Skeletal muscle cell (primary cell): ENCODE measurements at regions not wholly inside any gene's neighbourhood (a gene's known extent, or its start where the extent isn't known, plus 50 kb on each side); places are given as distances from the start of the nearest gene placed in this dataset.

Source experiments
- DNase-seq: peaks from one replicate; pipeline ENCODE4 v3.0.0-alpha.2; 2010; ENCODE audit warnings: low read depth
- H3K4me3 ChIP-seq: 2 replicates; pipeline ENCODE4 v1.5.1; 2011; ENCODE audit warnings: low read depth, mild to moderate bottlenecking, control low read depth, low read length, moderate library complexity

GRCh38 chr9:75695921-75696320 is 194.6 kb upstream of the PCSK5 start:
- no peak overlapping the region for H3K4me3 ChIP-seq
- no peak for DNase-seq

- no peak for DNase-seq
- H3K4me3 ChIP-seq = no peak overlapping the region
Measured at GRCh38 chr9:75699017-75699416, 191.5 kb upstream of the PCSK5 start.

- no peak overlapping the region for H3K4me3 ChIP-seq
- no peak for DNase-seq
Measured at GRCh38 chr9:75699625-75700251, 190.7 kb upstream of the PCSK5 start.

GRCh38 chr9:75700252-75700640 is 190.2 kb upstream of the PCSK5 start:
- no peak overlapping the region for H3K4me3 ChIP-seq
- no peak for DNase-seq

- DNase-seq = no peak
- no peak overlapping the region for H3K4me3 ChIP-seq
Measured at GRCh38 chr9:75707191-75707590, 183.3 kb upstream of the PCSK5 start.

GRCh38 chr9:75709698-75710097 is 180.8 kb upstream of the PCSK5 start:
- no peak for DNase-seq
- no peak overlapping the region for H3K4me3 ChIP-seq

GRCh38 chr9:75712700-75713099 is 177.8 kb upstream of the PCSK5 start:
- no peak overlapping the region for H3K4me3 ChIP-seq
- peak; percentile 31 for DNase-seq

GRCh38 chr9:75713335-75713734 is 177.1 kb upstream of the PCSK5 start:
- DNase-seq = no peak
- no peak overlapping the region for H3K4me3 ChIP-seq

GRCh38 chr9:75715360-75715759 is 175.1 kb upstream of the PCSK5 start:
- peak; percentile 88 for DNase-seq
- H3K4me3 ChIP-seq = no peak overlapping the region

- no peak for DNase-seq
- H3K4me3 ChIP-seq = no peak overlapping the region
Measured at GRCh38 chr9:75718677-75719076, 171.8 kb upstream of the PCSK5 start.

- DNase-seq = no peak
- no peak overlapping the region for H3K4me3 ChIP-seq
Measured at GRCh38 chr9:75728391-75728790, 162.1 kb upstream of the PCSK5 start.

- DNase-seq = no peak
- no peak overlapping the region for H3K4me3 ChIP-seq
Measured at GRCh38 chr9:75734802-75735201, 155.7 kb upstream of the PCSK5 start.

- H3K4me3 ChIP-seq = no peak overlapping the region
- no peak for DNase-seq
Measured at GRCh38 chr9:75739884-75740611, 150.4 kb upstream of the PCSK5 start.

- DNase-seq = no peak
- H3K4me3 ChIP-seq = no peak overlapping the region
Measured at GRCh38 chr9:75743855-75744254, 146.6 kb upstream of the PCSK5 start.

GRCh38 chr9:75754080-75754479 is 136.4 kb upstream of the PCSK5 start:
- H3K4me3 ChIP-seq = no peak overlapping the region
- no peak for DNase-seq

- H3K4me3 ChIP-seq = no peak overlapping the region
- no peak for DNase-seq
Measured at GRCh38 chr9:75775166-75775565, 115.3 kb upstream of the PCSK5 start.

GRCh38 chr9:75775966-75776691 is 114.3 kb upstream of the PCSK5 start:
- DNase-seq = no peak

GRCh38 chr9:75780185-75780584 is 110.3 kb upstream of the PCSK5 start:
- no peak for DNase-seq
- H3K4me3 ChIP-seq = no peak overlapping the region

More at GRCh38 chr9:75775966-75776691, 114.3 kb upstream of the PCSK5 start:
- no peak overlapping the region for H3K4me3 ChIP-seq

- no peak overlapping the region for H3K4me3 ChIP-seq
- DNase-seq = peak; percentile 91
Measured at GRCh38 chr9:75788006-75788634, 102.4 kb upstream of the PCSK5 start.

- DNase-seq = no peak
Measured at GRCh38 chr9:75797085-75797580, 93.3 kb upstream of the PCSK5 start.

More at GRCh38 chr9:75797085-75797580, 93.3 kb upstream of the PCSK5 start:
- no peak overlapping the region for H3K4me3 ChIP-seq
